Tibial nerve (tissue), 4 donors: ENCODE measurements at regions not wholly inside any gene's neighbourhood (a gene's known extent, or its start where the extent isn't known, plus 50 kb on each side); places are given as distances from the start of the nearest gene placed in this dataset.

Source experiments
- DNase-seq, 2 donors: peaks; one replicate each; pipeline ENCODE4 v3.0.0-alpha.2; 2019; ENCODE audit warnings: low spot score in 2 of 2
- H3K27ac ChIP-seq, 4 donors: fragments of 200-600 bp; sonication (generic) in 3 of 4; one replicate each; pipeline ENCODE4 v1.5.1; 2017 to 2019; ENCODE audit warnings: mild to moderate bottlenecking in 1 of 4
- H3K27me3 ChIP-seq, 2 donors: fragments of 200-600 bp; sonication (generic) in 1 of 2; one replicate each; pipeline versions ENCODE4 v1.5.1 to v1.6.0; 2017 to 2019
- H3K36me3 ChIP-seq, 3 donors: fragments of 200-600 bp; sonication (generic); one replicate each; pipeline ENCODE4 v1.5.1; 2018 to 2019
- H3K4me1 ChIP-seq, 4 donors: fragments of 200-600 bp; sonication (generic) in 3 of 4; one replicate each; pipeline ENCODE4 v1.5.1; 2017 to 2019
- H3K4me3 ChIP-seq, 4 donors: fragments of 200-600 bp; sonication (generic) in 3 of 4; one replicate each; pipeline ENCODE4 v1.5.1; 2017 to 2019; ENCODE audit warnings: mild to moderate bottlenecking in 1 of 4, moderate library complexity in 1 of 4
- H3K9me3 ChIP-seq, 4 donors: fragments of 200-600 bp; sonication (generic) in 3 of 4; one replicate each; pipeline ENCODE4 v1.5.1; 2017 to 2019
- EP300 ChIP-seq, 2 donors: sonication (generic); formaldehyde crosslinking; IDR thresholded peaks; one replicate each; pipeline ENCODE4 v1.6.1; 2017; ENCODE audit warnings: antibody characterized with exemption in 2 of 2, mild to moderate bottlenecking in 1 of 2
- POLR2A ChIP-seq, 2 donors: fragments of 450-650 bp; IDR thresholded peaks; one replicate each; pipeline ENCODE4 v1.6.1; 2017; ENCODE audit warnings: antibody characterized with exemption in 2 of 2, mild to moderate bottlenecking in 2 of 2, moderate library complexity in 2 of 2
- WGBS, 2 donors: methylation state at CpG; one replicate each; pipeline ENCODE4 v1.1.5; 2018; 5-methylcytosine and 5-hydroxymethylcytosine counted together
- TF ChIP-seq, protein P1 (sequence below), 5 experiments: fragments of 200-600 bp in 3 of 5; fragments of 450-650 bp in 2 of 5; sonication (generic) in 3 of 5; IDR thresholded peaks; one replicate each; pipeline ENCODE4 v1.5.1; 2016 to 2019; ENCODE audit warnings: antibody characterized with exemption in 5 of 5, mild to moderate bottlenecking in 3 of 5, moderate library complexity in 2 of 5

DNA sequence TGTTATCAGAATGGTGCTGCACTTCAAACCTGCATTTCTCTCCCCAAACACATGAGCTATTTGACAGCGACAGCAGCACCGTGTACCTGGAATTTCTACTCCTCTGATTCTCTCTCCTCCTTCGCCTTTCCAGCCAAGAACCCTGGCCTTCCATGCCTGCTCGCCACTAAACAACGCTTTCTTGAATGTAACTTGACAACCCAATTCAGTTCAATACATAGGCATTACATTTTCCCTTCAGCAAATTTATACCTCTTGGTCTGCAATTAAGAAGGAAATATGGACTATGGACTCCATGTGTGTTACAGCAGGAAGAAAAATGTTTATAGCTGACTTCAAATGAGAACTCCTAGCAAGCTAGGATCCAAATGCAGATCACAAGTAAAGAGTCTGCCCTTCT lies 162.6 kb upstream of the AUTS2 start:
- no peak overlapping the region for H3K27ac ChIP-seq
- no peaks in the 10 kb centered on the region for H3K27me3 ChIP-seq
- TF ChIP-seq, protein P1, sequence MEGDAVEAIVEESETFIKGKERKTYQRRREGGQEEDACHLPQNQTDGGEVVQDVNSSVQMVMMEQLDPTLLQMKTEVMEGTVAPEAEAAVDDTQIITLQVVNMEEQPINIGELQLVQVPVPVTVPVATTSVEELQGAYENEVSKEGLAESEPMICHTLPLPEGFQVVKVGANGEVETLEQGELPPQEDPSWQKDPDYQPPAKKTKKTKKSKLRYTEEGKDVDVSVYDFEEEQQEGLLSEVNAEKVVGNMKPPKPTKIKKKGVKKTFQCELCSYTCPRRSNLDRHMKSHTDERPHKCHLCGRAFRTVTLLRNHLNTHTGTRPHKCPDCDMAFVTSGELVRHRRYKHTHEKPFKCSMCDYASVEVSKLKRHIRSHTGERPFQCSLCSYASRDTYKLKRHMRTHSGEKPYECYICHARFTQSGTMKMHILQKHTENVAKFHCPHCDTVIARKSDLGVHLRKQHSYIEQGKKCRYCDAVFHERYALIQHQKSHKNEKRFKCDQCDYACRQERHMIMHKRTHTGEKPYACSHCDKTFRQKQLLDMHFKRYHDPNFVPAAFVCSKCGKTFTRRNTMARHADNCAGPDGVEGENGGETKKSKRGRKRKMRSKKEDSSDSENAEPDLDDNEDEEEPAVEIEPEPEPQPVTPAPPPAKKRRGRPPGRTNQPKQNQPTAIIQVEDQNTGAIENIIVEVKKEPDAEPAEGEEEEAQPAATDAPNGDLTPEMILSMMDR (IDR thresholded peaks at IDR 0.05): no peak
- no peak for TF ChIP-seq POLR2A (IDR thresholded peaks at IDR 0.05)
- DNase-seq: no peak
- H3K4me3 ChIP-seq: no peak overlapping the region
- peaks cover 0 to 1% (median 0%) of the 10 kb centered on the region in 4 donors for H3K9me3 ChIP-seq
- WGBS, 2 donors: 92 to 97% methylated on average over 5 of the region's 5 CpGs
- peaks cover 0 to 10% (median 2%) of the 10 kb centered on the region in 4 donors for H3K4me1 ChIP-seq
- no peaks in the 10 kb centered on the region for H3K36me3 ChIP-seq

DNA sequence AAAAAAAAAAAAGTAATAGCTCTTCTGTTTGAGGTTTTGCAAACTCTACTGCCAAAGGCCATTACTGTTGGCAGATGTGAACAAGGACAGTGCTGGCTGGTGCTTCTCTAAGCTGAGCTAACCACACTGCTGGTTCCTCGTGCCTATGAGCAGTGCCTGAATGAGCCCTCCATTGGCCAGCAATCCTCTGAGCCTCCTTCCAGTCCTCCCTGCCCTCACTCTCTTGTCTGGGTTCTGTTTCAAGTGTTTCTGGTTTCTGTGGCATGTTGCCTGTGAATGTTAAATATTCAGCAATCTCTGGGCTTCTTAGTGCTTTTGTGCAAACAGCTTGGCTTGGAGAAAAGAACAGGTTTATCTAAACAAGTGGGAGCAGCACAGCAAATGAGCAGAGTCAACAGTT lies 161.3 kb upstream of the AUTS2 start:
- Histone ChIP-seq H3K27ac (no peak overlapping the region), H3K4me3 (no peak overlapping the region), H3K9me3 (peaks cover 0 to 2% (median 0%) of the 10 kb centered on the region in 4 donors), H3K27me3 (no peaks in the 10 kb centered on the region), H3K4me1 (peaks cover 0 to 5% (median 0%) of the 10 kb centered on the region in 4 donors), H3K36me3 (no peaks in the 10 kb centered on the region)
- 53 to 75% methylated on average over 1 of the region's 1 CpG for whole genome bisulfite sequencing, 2 donors
- DNase-seq: no peak
- TF ChIP-seq EP300 (IDR thresholded peaks at IDR 0.05) (no peak), POLR2A (IDR thresholded peaks at IDR 0.05) (no peak)
- TF ChIP-seq, protein P1 (IDR thresholded peaks at IDR 0.05): no peak

DNA sequence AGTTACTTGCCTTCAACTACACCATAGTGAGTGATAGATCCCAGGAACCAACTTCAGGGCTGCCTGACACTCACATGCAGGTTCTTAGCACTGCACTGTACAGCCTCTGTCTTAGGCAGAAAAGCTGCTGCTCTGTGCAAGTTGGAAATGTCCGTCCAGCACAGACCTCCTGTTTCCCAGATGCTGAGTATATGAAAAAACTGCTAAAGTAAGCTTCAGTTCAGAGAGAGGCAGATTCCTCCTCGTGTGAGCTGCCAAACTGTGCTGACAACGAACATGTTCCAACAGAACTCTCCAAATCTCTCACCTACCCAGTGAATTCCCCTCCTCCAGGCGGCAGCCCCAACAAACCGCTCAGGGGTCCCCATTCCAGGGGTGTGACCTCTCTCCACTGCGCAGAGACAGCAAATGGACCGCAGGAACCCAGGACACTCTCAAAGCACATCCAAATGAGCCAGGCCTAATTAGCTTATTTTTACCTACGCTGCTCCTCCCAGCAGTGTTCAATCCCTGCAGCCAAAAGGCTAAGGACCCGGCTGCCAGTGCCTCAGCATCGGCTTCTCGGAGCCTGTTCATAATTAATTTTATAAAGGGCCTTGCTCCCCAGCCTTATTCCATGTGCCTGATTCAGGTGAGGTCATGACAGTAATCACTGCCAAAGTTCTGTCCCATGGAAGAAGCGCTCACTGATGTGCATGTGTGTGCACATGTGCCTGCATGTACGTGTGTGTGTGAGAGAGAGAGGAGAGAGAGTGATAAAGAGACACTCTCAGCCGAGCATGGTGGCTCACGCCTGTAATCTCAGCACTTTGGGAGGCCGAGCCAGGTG lies 159.5 kb upstream of the AUTS2 start:
- TF ChIP-seq EP300 (IDR thresholded peaks at IDR 0.05) (no peak), POLR2A (IDR thresholded peaks at IDR 0.05) (no peak)
- TF ChIP-seq, protein P1 (IDR thresholded peaks at IDR 0.05): no peak
- 81% methylated on average over 16 of the region's 16 CpGs for WGBS, 2 donors
- H3K27ac ChIP-seq: no peak overlapping the region
- no peaks in the 10 kb centered on the region for H3K36me3 ChIP-seq
- H3K9me3 ChIP-seq: peaks cover 0 to 2% (median 0%) of the 10 kb centered on the region in 4 donors
- H3K4me1 ChIP-seq: peaks cover 0 to 5% (median 0%) of the 10 kb centered on the region in 4 donors
- H3K27me3 ChIP-seq: no peaks in the 10 kb centered on the region
- DNase-seq: no peak
- no peak overlapping the region for H3K4me3 ChIP-seq

DNA sequence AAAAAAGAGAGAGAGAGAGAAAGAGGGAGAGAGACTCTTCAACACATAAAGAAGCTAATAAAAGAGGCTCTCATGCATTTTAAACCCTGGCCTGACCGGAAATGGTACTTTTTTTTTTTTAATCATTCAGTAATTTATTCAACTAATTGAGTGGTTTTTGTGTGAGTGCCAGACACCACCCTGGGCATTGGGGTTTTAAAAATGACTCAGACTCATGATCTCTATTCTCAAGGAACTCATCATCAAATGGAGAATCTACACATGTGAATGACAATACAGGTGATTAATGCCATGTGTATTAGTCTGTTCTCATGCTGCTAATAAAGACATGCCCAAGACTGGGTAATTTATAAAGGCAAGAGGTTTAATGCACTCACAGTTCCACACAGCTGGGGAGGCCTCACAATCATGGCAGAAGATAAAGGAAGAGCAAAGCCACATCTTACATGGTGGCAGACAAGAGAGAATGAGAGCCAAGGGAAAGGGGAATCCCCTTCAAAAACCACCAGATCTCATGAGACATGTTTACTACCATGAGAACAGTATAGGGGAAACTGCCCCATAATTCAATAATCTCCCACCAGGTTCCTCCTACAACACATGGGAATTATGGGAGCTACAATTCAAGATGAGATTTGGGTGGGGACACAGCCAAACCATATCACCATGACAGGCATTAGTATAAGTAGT lies 158.5 kb upstream of the AUTS2 start:
- no peak overlapping the region for H3K27ac ChIP-seq
- no peak overlapping the region for H3K4me3 ChIP-seq
- H3K9me3 ChIP-seq: peaks cover 0 to 2% (median 0%) of the 10 kb centered on the region in 4 donors
- H3K36me3 ChIP-seq: no peaks in the 10 kb centered on the region
- no peak for TF ChIP-seq POLR2A (IDR thresholded peaks at IDR 0.05)
- TF ChIP-seq, protein P1 (IDR thresholded peaks at IDR 0.05): no peak
- no peak for TF ChIP-seq EP300 (IDR thresholded peaks at IDR 0.05)
- 89 to 92% methylated on average over 1 of the region's 1 CpG for WGBS, 2 donors
- no peaks in the 10 kb centered on the region for H3K27me3 ChIP-seq
- H3K4me1 ChIP-seq: peaks cover 0 to 5% (median 0%) of the 10 kb centered on the region in 4 donors
- DNase-seq: no peak

DNA sequence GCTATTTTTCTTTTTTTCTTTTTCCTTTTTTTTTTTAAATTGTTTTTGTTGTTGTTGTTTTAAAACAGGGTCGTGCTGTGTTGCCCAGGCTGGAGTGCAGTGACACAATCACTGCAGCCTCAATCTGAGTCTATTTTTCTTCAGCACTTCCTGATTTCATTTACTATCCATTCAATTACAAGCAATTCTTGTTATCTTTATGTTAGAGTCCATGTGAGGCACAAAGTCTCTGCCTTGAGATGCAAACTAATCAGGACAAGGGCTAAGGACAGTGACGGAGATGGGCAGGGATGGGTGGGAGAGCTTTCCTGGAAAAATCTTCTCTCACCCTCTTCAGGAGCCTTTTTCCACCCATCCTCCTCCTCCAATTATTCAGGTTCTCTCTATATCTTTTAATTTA lies 157.3 kb upstream of the AUTS2 start:
- Histone ChIP-seq H3K9me3 (peaks cover 0 to 2% (median 0%) of the 10 kb centered on the region in 4 donors), H3K4me3 (no peak overlapping the region), H3K36me3 (no peaks in the 10 kb centered on the region), H3K4me1 (peaks cover 0 to 11% (median 0%) of the 10 kb centered on the region in 4 donors), H3K27ac (no peak overlapping the region), H3K27me3 (no peaks in the 10 kb centered on the region)
- WGBS, 2 donors: 79 to 88% methylated on average over 2 of the region's 2 CpGs
- no peak for TF ChIP-seq EP300 (IDR thresholded peaks at IDR 0.05)
- no peak for TF ChIP-seq POLR2A (IDR thresholded peaks at IDR 0.05)
- TF ChIP-seq, protein P1 (IDR thresholded peaks at IDR 0.05): no peak
- DNase-seq: no peak
